ENCODE measurements at regions not wholly inside any gene's neighbourhood (a gene's known extent, or its start where the extent isn't known, plus 50 kb on each side); places are given as distances from the start of the nearest gene placed in this dataset.

- H3K79me2 ChIP-seq (replicated peaks; ENCODE audit: insufficient read depth, low read length), result no peaks in the 10 kb centered on the region
- no peaks in the 10 kb centered on the region for H4K20me1 ChIP-seq (ENCODE audit: insufficient read depth)
- H3F3A ChIP-seq (ENCODE audit: insufficient read depth, low read length, poor library complexity, severe bottlenecking), result no peaks in the 10 kb centered on the region
- H3K9ac ChIP-seq (ENCODE audit: low read length), result no peak overlapping the region
- TF ChIP-seq CTCF (IDR thresholded peaks at IDR 0.05; ENCODE audit: poor library complexity, severe bottlenecking), result peak; percentile 24
- no peak for TF ChIP-seq TAF1 (IDR thresholded peaks at IDR 0.05; ENCODE audit: low read depth)
- TF ChIP-seq RAD21 (conservative IDR thresholded peaks at IDR 0.05), result peak; percentile 33
- TF ChIP-seq SMC3 (conservative IDR thresholded peaks at IDR 0.05; ENCODE audit: poor library complexity), result peak; percentile 42
- H3K9me3 ChIP-seq (ENCODE audit: low read length), result no peaks in the 10 kb centered on the region
- no peaks in the 10 kb centered on the region for H3K27me3 ChIP-seq (ENCODE audit: insufficient read depth, low read depth, low read length)
- H3K9me2 ChIP-seq (ENCODE audit: insufficient read depth, low read length), result no peaks in the 10 kb centered on the region
- H3K36me3 ChIP-seq (ENCODE audit: insufficient read depth, low read length), result no peaks in the 10 kb centered on the region
- no peak overlapping the region for H3K4me3 ChIP-seq (ENCODE audit: low read length)
- H2AFZ ChIP-seq (ENCODE audit: low read depth, low read length), result no peak overlapping the region
- no peak overlapping the region for H3K4me2 ChIP-seq (ENCODE audit: low read length)
- peak overlapping the region; percentile 14 for H3K27ac ChIP-seq (ENCODE audit: low read length)
Observed at GRCh38 chr3:59440285-59441028, 390.6 kb upstream of the CFAP20DC start.

GRCh38 chr3:59438492-59438891, 388.7 kb upstream of the CFAP20DC start:
- TF ChIP-seq POLR2AphosphoS5 (IDR thresholded peaks at IDR 0.05) (no peak), CTCF (IDR thresholded peaks at IDR 0.05; ENCODE audit: poor library complexity, severe bottlenecking) (no peak), REST (IDR thresholded peaks at IDR 0.05; ENCODE audit: borderline replicate concordance) (no peak), SMC3 (conservative IDR thresholded peaks at IDR 0.05; ENCODE audit: poor library complexity) (no peak), TAF1 (IDR thresholded peaks at IDR 0.05; ENCODE audit: low read depth) (no peak), MXI1 (conservative IDR thresholded peaks at IDR 0.05; ENCODE audit: poor library complexity, severe bottlenecking) (no peak), RAD21 (conservative IDR thresholded peaks at IDR 0.05) (no peak), EZH2 (IDR thresholded peaks at IDR 0.05; ENCODE audit: borderline replicate concordance, insufficient read depth, low read length, poor library complexity, severe bottlenecking) (no peak), EP300 (conservative IDR thresholded peaks at IDR 0.05; ENCODE audit: poor library complexity, severe bottlenecking) (no peak)
- Histone ChIP-seq H3K36me3 (ENCODE audit: insufficient read depth, low read length) (no peaks in the 10 kb centered on the region), H3K4me3 (ENCODE audit: low read length) (no peak overlapping the region), H3K27ac (ENCODE audit: low read length) (no peak overlapping the region), H3F3A (ENCODE audit: insufficient read depth, low read length, poor library complexity, severe bottlenecking) (no peaks in the 10 kb centered on the region), H3K9me3 (ENCODE audit: low read length) (no peaks in the 10 kb centered on the region), H4K20me1 (ENCODE audit: insufficient read depth) (no peaks in the 10 kb centered on the region), H3K9ac (ENCODE audit: low read length) (no peak overlapping the region), H3K9me2 (ENCODE audit: insufficient read depth, low read length) (no peaks in the 10 kb centered on the region), H3K27me3 (ENCODE audit: insufficient read depth, low read depth, low read length) (no peaks in the 10 kb centered on the region), H2AFZ (ENCODE audit: low read depth, low read length) (no peak overlapping the region), H3K79me2 (replicated peaks; ENCODE audit: insufficient read depth, low read length) (no peaks in the 10 kb centered on the region), H3K4me2 (ENCODE audit: low read length) (no peak overlapping the region)

Data from neural cell (in vitro differentiated cells).